Endothelial cell of umbilical vein (primary cell): ENCODE measurements at regions not wholly inside any gene's neighbourhood (a gene's known extent, or its start where the extent isn't known, plus 50 kb on each side); places are given as distances from the start of the nearest gene placed in this dataset.

Source experiments
- BruUV-seq: library from RNA; stranded (reverse); fragments of 400-500 nt; replicated peaks from 2 replicates; lab custom pipeline; 2021; lab: Mats Ljungman, UMichigan
- CTCF ChIA-PET: fragments of 300-600, 350-600 bp; sonication (Branson Sonifier 250); formaldehyde crosslinking; loops from one replicate; lab custom pipeline; 2021; ENCODE audit warnings: antibody characterized with exemption, inconsistent platforms; lab: Charles Lee
- POLR2A ChIA-PET: fragments of 300-600, 350-600 bp; sonication (Branson Sonifier 250); formaldehyde crosslinking; loops from one replicate; lab custom pipeline; 2021; ENCODE audit warnings: antibody characterized with exemption, inconsistent platforms; lab: Charles Lee
- DNase-seq: peaks from one replicate; pipeline ENCODE4 v3.0.0-alpha.2; 2011; ENCODE audit warnings: low read depth, low spot score
- FAIRE-seq: peaks from 2 replicates; lab custom pipeline; 2011; peaks lifted over from hg19 to GRCh38; lab: Jason Lieb, UNC
- H2AFZ ChIP-seq: 2 replicates; pipeline ENCODE4 v1.6.0; 2012; ENCODE audit warnings: low read depth, low read length, control low read depth, inconsistent platforms
- H3K27ac ChIP-seq: 2 replicates; pipeline ENCODE4 v1.5.1; 2011; ENCODE audit warnings: low read depth, mild to moderate bottlenecking, control low read depth, low read length, moderate library complexity; ENCODE audit not compliant: insufficient read depth
- H3K27me3 ChIP-seq, 2 experiments: 2 replicates each; pipeline versions ENCODE4 v1.6.0 to v1.6.1; 2011; ENCODE audit warnings: low read length in 2 of 2, mixed read lengths in 1 of 2; ENCODE audit not compliant: control insufficient read depth in 2 of 2, insufficient read depth in 2 of 2
- H3K36me3 ChIP-seq, 2 experiments: 2 replicates in 1 of 2; 3 replicates in 1 of 2; pipeline ENCODE4 v1.5.1; 2011; ENCODE audit warnings: low read length in 2 of 2, mild to moderate bottlenecking in 1 of 2, moderate library complexity in 1 of 2; ENCODE audit not compliant: control insufficient read depth in 2 of 2, insufficient read depth in 2 of 2; ENCODE audit errors: extremely low read depth in 1 of 2
- H3K4me1 ChIP-seq: 3 replicates; pipeline ENCODE4 v1.5.1; 2011; ENCODE audit warnings: mild to moderate bottlenecking, low read length; ENCODE audit not compliant: control insufficient read depth, insufficient read depth; ENCODE audit errors: extremely low read depth
- H3K4me2 ChIP-seq: 2 replicates; pipeline ENCODE4 v1.6.1; 2011; ENCODE audit warnings: low read length, control low read depth, mixed read lengths; ENCODE audit not compliant: insufficient read depth
- H3K4me3 ChIP-seq, 3 experiments: fragments of 200-600 bp in 1 of 3; sonication (generic), shearing (Covaris generic) in 1 of 3; replicated peaks in 1 of 3; 2 replicates each; pipeline ENCODE4 v1.5.1; 2011 to 2016; ENCODE audit warnings: control low read depth in 3 of 3, low read length in 3 of 3, mild to moderate bottlenecking in 2 of 3, inconsistent platforms in 1 of 3, low read depth in 1 of 3, moderate library complexity in 1 of 3; ENCODE audit not compliant: insufficient read depth in 1 of 3
- H3K79me2 ChIP-seq: 2 replicates; pipeline ENCODE4 v1.6.0; 2012; ENCODE audit warnings: low read length, inconsistent platforms; ENCODE audit not compliant: control insufficient read depth, insufficient read depth
- H3K9ac ChIP-seq: replicated peaks from 2 replicates; pipeline ENCODE3; 2011; ENCODE audit warnings: low read length, control low read depth; ENCODE audit not compliant: insufficient read depth; ENCODE audit errors: extremely low read depth
- H3K9me1 ChIP-seq: replicated peaks from 3 replicates; pipeline ENCODE4 v1.6.0; 2011; ENCODE audit warnings: mild to moderate bottlenecking, low read length; ENCODE audit not compliant: control insufficient read depth, insufficient read depth; ENCODE audit errors: extremely low read depth
- H3K9me3 ChIP-seq: replicated peaks from 2 replicates; pipeline ENCODE4 v1.5.1; 2012; ENCODE audit warnings: low read length, inconsistent platforms; ENCODE audit not compliant: control insufficient read depth, insufficient read depth
- H4K20me1 ChIP-seq: replicated peaks from 2 replicates; pipeline ENCODE3; 2011; ENCODE audit warnings: mild to moderate bottlenecking, low read length; ENCODE audit not compliant: control insufficient read depth, insufficient read depth; ENCODE audit errors: extremely low read depth
- CTCF ChIP-seq, 2 donors: IDR thresholded peaks; 1 replicate in 1 of 2; 2 replicates in 1 of 2; pipeline ENCODE4 v1.5.1; 2011; ENCODE audit warnings: low read length in 2 of 2, mild to moderate bottlenecking in 2 of 2, moderate library complexity in 2 of 2, control low read depth in 1 of 2, inconsistent platforms in 1 of 2, low read depth in 1 of 2; ENCODE audit not compliant: insufficient read depth in 1 of 2; ENCODE audit errors: extremely low read depth in 1 of 2
- EZH2 ChIP-seq: IDR thresholded peaks from 2 replicates; pipeline ENCODE4 v1.6.1; 2012; ENCODE audit warnings: borderline replicate concordance, low read depth, mild to moderate bottlenecking, moderate library complexity, low read length, inconsistent platforms; ENCODE audit not compliant: severe bottlenecking
- FOS ChIP-seq: IDR thresholded peaks from 2 replicates; pipeline ENCODE4 v1.6.1; 2011; ENCODE audit warnings: mild to moderate bottlenecking, low read length, moderate library complexity, borderline replicate concordance; ENCODE audit not compliant: insufficient read depth
- GATA2 ChIP-seq: IDR thresholded peaks from 2 replicates; pipeline ENCODE4 v1.7.0; 2011; ENCODE audit warnings: low read depth, mild to moderate bottlenecking, moderate library complexity, mixed read lengths, low read length; ENCODE audit not compliant: insufficient read length, insufficient read depth
- JUN ChIP-seq: IDR thresholded peaks from 2 replicates; pipeline ENCODE4 v1.6.1; 2011; ENCODE audit warnings: borderline replicate concordance, low read depth; ENCODE audit not compliant: insufficient read length, insufficient read depth
- MAX ChIP-seq: IDR thresholded peaks from 2 replicates; pipeline ENCODE4 v1.6.1; 2011; ENCODE audit not compliant: insufficient read depth, insufficient read length
- MYC ChIP-seq: IDR thresholded peaks from one replicate; pipeline ENCODE4 v1.6.1; 2011; ENCODE audit warnings: mild to moderate bottlenecking, low read depth, low read length
- POLR2A ChIP-seq: IDR thresholded peaks from 2 replicates; pipeline ENCODE4 v1.6.1; 2012; ENCODE audit warnings: low read depth, mild to moderate bottlenecking, control low read depth, low read length
- POLR2AphosphoS5 ChIP-seq: IDR thresholded peaks from 2 replicates; pipeline ENCODE4 v1.6.1; 2012; ENCODE audit warnings: low read depth, mild to moderate bottlenecking, control low read depth, low read length, moderate library complexity; ENCODE audit not compliant: insufficient read depth
- dilution Hi-C: fragments of 300-500 bp; cut with MboI; formaldehyde crosslinking; loops from one replicate; pipeline ENCODE4 v1.15.0; 2019; ENCODE audit warnings: low sequenced_read_pairs; ENCODE audit not compliant: extremely low pct_ligation_motif_present
- intact Hi-C: fragments of 100-400 bp; cut with micrococcal nuclease; formaldehyde crosslinking; loops from one replicate; pipeline ENCODE4 v1.10.0; 2022

- H3K9me1 ChIP-seq = no peaks in the 10 kb centered on the region
- intact Hi-C loops = no loop called here
- ChIA-PET POLR2A (no interaction called here), CTCF (interaction anchor here (0.9 to 3.7 kb wide), 3 partner anchors 13 to 195 kb away, joined by 5 to 25 read pairs (median 12); no protein-coding TSS in a partner anchor)
- no peak overlapping the region for H2AFZ ChIP-seq
- H3K27ac ChIP-seq = no peak overlapping the region
- H3K9ac ChIP-seq = no peak overlapping the region
- no peak overlapping the region for H3K4me2 ChIP-seq
- DNase-seq (no peak), FAIRE-seq (no peak)
- H3K79me2 ChIP-seq = no peaks in the 10 kb centered on the region
- H3K9me3 ChIP-seq = no peaks in the 10 kb centered on the region
- no peaks in the 10 kb centered on the region for H3K4me1 ChIP-seq
- H3K4me3 ChIP-seq = no peak overlapping the region
- H3K27me3 ChIP-seq = peaks cover 6 to 8% of the 10 kb centered on the region in 2 experiments
- TF ChIP-seq CTCF (IDR thresholded peaks at IDR 0.05; ENCODE audit: extremely low read depth in 1 of 2, insufficient read depth in 1 of 2, low read depth in 1 of 2, low read length in 2 of 2) (no peak), MAX (no peak), FOS (no peak), JUN (no peak), EZH2 (no peak), GATA2 (no peak), MYC (no peak), POLR2AphosphoS5 (no peak), POLR2A (no peak)
- H3K36me3 ChIP-seq = no peaks in the 10 kb centered on the region
- H4K20me1 ChIP-seq = no peaks in the 10 kb centered on the region
- no TSS peak for BruUV-seq
- dilution Hi-C loops = no loop called here
These were observed 74.8 kb upstream of the LRRN2 start for GRCh38 chr1:204760350-204760749.
